ENCODE measurements at regions not wholly inside any gene's neighbourhood (a gene's known extent, or its start where the extent isn't known, plus 50 kb on each side); places are given as distances from the start of the nearest gene placed in this dataset.

DNA sequence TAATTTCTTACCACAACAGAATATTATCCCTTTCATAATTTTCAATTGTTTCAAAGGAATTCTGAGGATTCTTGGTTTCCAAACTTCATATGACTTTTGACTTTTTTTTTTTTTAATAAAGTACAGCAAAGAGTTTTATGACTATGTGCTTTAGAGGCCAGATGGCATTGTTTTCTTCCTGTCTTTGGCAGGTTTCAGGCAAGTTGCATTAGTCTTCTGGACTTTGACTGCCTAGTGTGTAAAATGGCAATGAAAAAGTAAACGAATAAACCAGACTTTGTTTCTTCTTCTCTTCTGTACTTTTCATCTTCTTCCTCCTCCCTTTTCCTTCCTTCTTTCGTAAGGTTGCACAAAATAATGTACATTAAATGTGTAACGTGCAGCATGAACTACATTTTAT lies 172.6 kb upstream of the RBFOX1 start:
- H3K27ac ChIP-seq = no peak overlapping the region
- ATAC-seq (ENCODE audit: low FRiP score in 2 of 2) = no peak

DNA sequence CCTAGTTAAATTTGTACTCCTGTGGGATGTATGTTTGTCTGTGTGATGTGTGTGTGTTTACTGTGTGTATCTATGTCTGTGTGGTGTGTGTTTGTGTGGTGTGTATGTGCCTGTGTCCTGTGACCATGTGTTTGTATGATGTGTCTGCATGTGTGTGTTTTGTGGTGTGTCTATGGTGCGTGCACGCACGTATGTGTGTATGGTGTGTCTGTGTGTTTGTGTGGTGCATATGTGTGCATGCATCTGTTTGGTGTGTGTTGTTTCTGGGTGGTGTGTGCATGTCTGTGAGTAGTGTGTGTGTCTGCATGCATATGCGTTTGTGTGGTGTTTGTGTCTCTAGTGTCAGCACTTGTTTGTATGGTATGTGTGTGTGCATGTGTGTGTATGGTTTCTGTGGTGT lies 174.2 kb upstream of the RBFOX1 start:
- Histone ChIP-seq H3K9me3 (no peaks in the 10 kb centered on the region), H3K4me1 (no peaks in the 10 kb centered on the region), H3K27ac (no peak overlapping the region), H3K27me3 (no peaks in the 10 kb centered on the region), H3K36me3 (no peaks in the 10 kb centered on the region), H3K4me3 (no peak overlapping the region)
- TF ChIP-seq, protein P1, sequence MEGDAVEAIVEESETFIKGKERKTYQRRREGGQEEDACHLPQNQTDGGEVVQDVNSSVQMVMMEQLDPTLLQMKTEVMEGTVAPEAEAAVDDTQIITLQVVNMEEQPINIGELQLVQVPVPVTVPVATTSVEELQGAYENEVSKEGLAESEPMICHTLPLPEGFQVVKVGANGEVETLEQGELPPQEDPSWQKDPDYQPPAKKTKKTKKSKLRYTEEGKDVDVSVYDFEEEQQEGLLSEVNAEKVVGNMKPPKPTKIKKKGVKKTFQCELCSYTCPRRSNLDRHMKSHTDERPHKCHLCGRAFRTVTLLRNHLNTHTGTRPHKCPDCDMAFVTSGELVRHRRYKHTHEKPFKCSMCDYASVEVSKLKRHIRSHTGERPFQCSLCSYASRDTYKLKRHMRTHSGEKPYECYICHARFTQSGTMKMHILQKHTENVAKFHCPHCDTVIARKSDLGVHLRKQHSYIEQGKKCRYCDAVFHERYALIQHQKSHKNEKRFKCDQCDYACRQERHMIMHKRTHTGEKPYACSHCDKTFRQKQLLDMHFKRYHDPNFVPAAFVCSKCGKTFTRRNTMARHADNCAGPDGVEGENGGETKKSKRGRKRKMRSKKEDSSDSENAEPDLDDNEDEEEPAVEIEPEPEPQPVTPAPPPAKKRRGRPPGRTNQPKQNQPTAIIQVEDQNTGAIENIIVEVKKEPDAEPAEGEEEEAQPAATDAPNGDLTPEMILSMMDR (IDR thresholded peaks at IDR 0.05) = no peak
- no peak for TF ChIP-seq EP300 (IDR thresholded peaks at IDR 0.05)
- no peak for TF ChIP-seq POLR2A (IDR thresholded peaks at IDR 0.05)
- TF ChIP-seq POLR2AphosphoS5 (IDR thresholded peaks at IDR 0.05) = no peak
- DNase-seq (no peak), ATAC-seq (ENCODE audit: low FRiP score in 2 of 2) (peak in 1 of 2 donors; percentile 26)
- whole genome bisulfite sequencing, 2 donors = 96 to 98% methylated on average over 4 of the region's 4 CpGs

More for the DNA sequence above, 172.6 kb upstream of the RBFOX1 start:
- no peak for DNase-seq
- H3K27me3 ChIP-seq = no peaks in the 10 kb centered on the region
- H3K36me3 ChIP-seq = no peaks in the 10 kb centered on the region
- H3K9me3 ChIP-seq = no peaks in the 10 kb centered on the region
- no peak overlapping the region for H3K4me3 ChIP-seq
- no peaks in the 10 kb centered on the region for H3K4me1 ChIP-seq
- 60 to 62% methylated on average over 3 of the region's 3 CpGs for WGBS, 2 donors
- TF ChIP-seq POLR2A (IDR thresholded peaks at IDR 0.05) (no peak), EP300 (IDR thresholded peaks at IDR 0.05) (no peak), POLR2AphosphoS5 (IDR thresholded peaks at IDR 0.05) (no peak)
- TF ChIP-seq, protein P1 (IDR thresholded peaks at IDR 0.05) = no peak

DNA sequence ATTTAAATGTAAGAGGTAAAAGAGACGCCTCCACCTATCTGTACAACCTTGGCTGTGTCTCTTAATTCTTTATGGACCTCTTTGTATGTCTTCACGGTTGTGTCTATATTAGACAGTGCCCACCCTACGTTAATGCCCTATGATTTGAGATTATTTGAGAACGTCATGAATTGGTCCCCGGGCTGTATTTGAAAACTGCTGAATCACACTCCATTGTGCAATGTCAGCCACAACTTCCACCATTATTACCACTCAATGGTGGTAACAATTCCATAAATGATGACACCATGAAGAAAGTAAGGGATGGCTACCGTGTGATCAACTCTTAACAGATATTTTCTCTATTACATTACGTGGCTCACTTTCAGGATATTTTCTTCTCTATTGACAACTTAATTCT lies 182.4 kb upstream of the RBFOX1 start:
- WGBS, 2 donors = 69 to 73% methylated on average over 7 of the region's 7 CpGs
- TF ChIP-seq POLR2AphosphoS5 (IDR thresholded peaks at IDR 0.05) (no peak), EP300 (IDR thresholded peaks at IDR 0.05) (no peak), POLR2A (IDR thresholded peaks at IDR 0.05) (no peak)
- TF ChIP-seq, protein P1 (IDR thresholded peaks at IDR 0.05) = no peak
- no peaks in the 10 kb centered on the region for H3K4me1 ChIP-seq
- no peak for ATAC-seq (ENCODE audit: low FRiP score in 2 of 2)
- H3K27me3 ChIP-seq = no peaks in the 10 kb centered on the region
- no peak for DNase-seq
- no peaks in the 10 kb centered on the region for H3K36me3 ChIP-seq
- H3K9me3 ChIP-seq = peaks cover 0 to 3% (median 0%) of the 10 kb centered on the region in 4 donors
- no peak overlapping the region for H3K27ac ChIP-seq
- H3K4me3 ChIP-seq = no peak overlapping the region

DNA sequence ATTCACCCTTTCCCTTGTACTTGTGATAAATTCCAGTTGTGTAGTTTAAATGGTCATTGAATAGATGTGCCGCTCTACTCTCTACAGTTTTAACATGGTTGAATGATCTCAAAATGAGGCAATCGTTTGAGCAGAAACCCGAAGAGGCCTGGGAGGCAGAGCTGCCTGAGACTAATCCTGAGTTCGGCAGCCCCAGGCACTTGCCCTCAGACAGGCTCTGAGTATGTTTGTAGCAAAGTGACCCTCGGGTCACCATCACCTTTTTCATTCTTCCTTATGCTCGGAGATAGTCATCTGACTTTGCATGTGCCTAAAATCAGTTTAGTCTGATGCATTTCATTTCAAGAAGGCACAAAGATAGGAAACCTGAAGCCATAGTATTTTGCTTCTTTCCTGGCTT lies 184.0 kb upstream of the RBFOX1 start:
- ATAC-seq (ENCODE audit: low FRiP score in 2 of 2) (no peak), DNase-seq (no peak)
- WGBS, 2 donors = 58% methylated on average over 6 of the region's 6 CpGs
- H3K4me1 ChIP-seq = no peaks in the 10 kb centered on the region
- TF ChIP-seq POLR2A (IDR thresholded peaks at IDR 0.05) (no peak), POLR2AphosphoS5 (IDR thresholded peaks at IDR 0.05) (no peak), EP300 (IDR thresholded peaks at IDR 0.05) (no peak)
- TF ChIP-seq, protein P1 (IDR thresholded peaks at IDR 0.05) = no peak
- H3K27me3 ChIP-seq = no peaks in the 10 kb centered on the region
- no peaks in the 10 kb centered on the region for H3K36me3 ChIP-seq
- H3K4me3 ChIP-seq = no peak overlapping the region
- H3K9me3 ChIP-seq = peaks cover 0 to 3% (median 0%) of the 10 kb centered on the region in 4 donors
- no peak overlapping the region for H3K27ac ChIP-seq

DNA sequence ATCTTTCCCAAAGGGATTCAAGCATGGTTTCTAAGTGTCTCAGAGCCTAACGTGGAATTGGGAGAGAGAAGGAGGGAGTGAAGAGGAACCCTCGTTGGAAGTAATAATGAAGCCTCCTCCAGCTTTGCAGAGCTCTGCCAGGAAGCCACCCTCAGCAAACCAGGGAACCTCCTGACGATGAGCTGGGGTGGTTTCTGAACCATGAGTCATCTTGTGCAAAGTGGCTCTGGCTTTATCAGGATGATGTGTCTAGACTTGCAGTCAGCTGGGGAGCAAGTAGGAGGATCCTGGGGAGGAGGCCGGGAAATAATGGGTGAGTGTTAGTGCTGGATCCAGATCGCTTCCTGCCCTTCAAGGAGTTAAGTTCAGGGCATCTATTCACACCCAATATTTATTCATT lies 191.7 kb upstream of the RBFOX1 start:
- Histone ChIP-seq H3K27ac (no peak overlapping the region), H3K27me3 (no peaks in the 10 kb centered on the region), H3K4me3 (no peak overlapping the region), H3K9me3 (no peaks in the 10 kb centered on the region), H3K4me1 (no peaks in the 10 kb centered on the region), H3K36me3 (no peaks in the 10 kb centered on the region)
- WGBS, 2 donors = 60 to 75% methylated on average over 4 to 5 of the region's 5 CpGs
- no peak for TF ChIP-seq POLR2A (IDR thresholded peaks at IDR 0.05)
- TF ChIP-seq, protein P1 (IDR thresholded peaks at IDR 0.05) = no peak
- DNase-seq (no peak), ATAC-seq (ENCODE audit: low FRiP score in 2 of 2) (no peak)
